ENCODE measurements at regions not wholly inside any gene's neighbourhood (a gene's known extent, or its start where the extent isn't known, plus 50 kb on each side); places are given as distances from the start of the nearest gene placed in this dataset.

- no peak overlapping the region for H3K27ac ChIP-seq
- intact Hi-C loops (cut with DNase I; ENCODE audit: low total_unique reads): no loop called here
- TF ChIP-seq POLR2A (IDR thresholded peaks at IDR 0.05) (no peak), CTCF (IDR thresholded peaks at IDR 0.05) (no peak)
Observed at GRCh38 chr5:24053737-24054136, 546.3 kb downstream of the PRDM9 start.

GRCh38 chr5:24059006-24059405, 551.6 kb downstream of the PRDM9 start:
- TF ChIP-seq EP300 (IDR thresholded peaks at IDR 0.05) (no peak), POLR2AphosphoS5 (IDR thresholded peaks at IDR 0.05) (no peak)
- intact Hi-C loops (cut with DNase I; ENCODE audit: low total_unique reads): no loop called here
- DNase-seq: no peak
- H3K4me1 ChIP-seq: no peaks in the 10 kb centered on the region
- H3K27ac ChIP-seq: no peak overlapping the region
- no peaks in the 10 kb centered on the region for H3K9me3 ChIP-seq
- WGBS, 5 donors: 62 to 76% (median 65%) methylated on average over 2 of the region's 2 CpGs
- H3K27me3 ChIP-seq: no peaks in the 10 kb centered on the region
- H3K36me3 ChIP-seq: no peaks in the 10 kb centered on the region
- H3K4me3 ChIP-seq: no peak overlapping the region

More at GRCh38 chr5:24053737-24054136, 546.3 kb downstream of the PRDM9 start:
- no peaks in the 10 kb centered on the region for H3K4me1 ChIP-seq
- H3K36me3 ChIP-seq: no peaks in the 10 kb centered on the region
- no peak for DNase-seq
- WGBS, 5 donors: 42 to 64% (median 62%) methylated on average over 2 of the region's 2 CpGs
- H3K4me3 ChIP-seq: no peak overlapping the region
- H3K27me3 ChIP-seq: no peaks in the 10 kb centered on the region
- peaks cover 0 to 8% (median 0%) of the 10 kb centered on the region in 4 donors for H3K9me3 ChIP-seq

GRCh38 chr5:24059716-24060115, 552.3 kb downstream of the PRDM9 start:
- TF ChIP-seq EP300 (IDR thresholded peaks at IDR 0.05) (no peak), CTCF (IDR thresholded peaks at IDR 0.05) (no peak), POLR2AphosphoS5 (IDR thresholded peaks at IDR 0.05) (no peak), POLR2A (IDR thresholded peaks at IDR 0.05) (no peak)
- Histone ChIP-seq H3K27me3 (no peaks in the 10 kb centered on the region), H3K4me3 (no peak overlapping the region), H3K27ac (no peak overlapping the region), H3K4me1 (no peaks in the 10 kb centered on the region), H3K9me3 (no peaks in the 10 kb centered on the region), H3K36me3 (no peaks in the 10 kb centered on the region)
- 80 to 91% (median 86%) methylated on average over 4 of the region's 4 CpGs for WGBS, 5 donors
- intact Hi-C loops (cut with DNase I; ENCODE audit: low total_unique reads): no loop called here
- no peak for DNase-seq

GRCh38 chr5:24065779-24066178, 558.4 kb downstream of the PRDM9 start:
- H3K36me3 ChIP-seq: no peaks in the 10 kb centered on the region
- no peaks in the 10 kb centered on the region for H3K27me3 ChIP-seq
- DNase-seq: no peak
- H3K4me1 ChIP-seq: no peaks in the 10 kb centered on the region
- TF ChIP-seq EP300 (IDR thresholded peaks at IDR 0.05) (no peak), POLR2A (IDR thresholded peaks at IDR 0.05) (no peak), CTCF (IDR thresholded peaks at IDR 0.05) (no peak), POLR2AphosphoS5 (IDR thresholded peaks at IDR 0.05) (no peak)
- 85 to 90% (median 88%) methylated on average over 4 of the region's 4 CpGs for WGBS, 5 donors
- intact Hi-C loops (cut with DNase I; ENCODE audit: low total_unique reads): no loop called here
- H3K27ac ChIP-seq: no peak overlapping the region
- no peaks in the 10 kb centered on the region for H3K9me3 ChIP-seq
- H3K4me3 ChIP-seq: no peak overlapping the region

- WGBS, 5 donors: 86 to 96% (median 94%) methylated on average over 2 of the region's 2 CpGs
- no peak for DNase-seq
- no peaks in the 10 kb centered on the region for H3K9me3 ChIP-seq
- intact Hi-C loops (cut with DNase I; ENCODE audit: low total_unique reads): no loop called here
- H3K27ac ChIP-seq: no peak overlapping the region
- H3K4me1 ChIP-seq: no peaks in the 10 kb centered on the region
- H3K36me3 ChIP-seq: no peaks in the 10 kb centered on the region
- H3K27me3 ChIP-seq: no peaks in the 10 kb centered on the region
- H3K4me3 ChIP-seq: no peak overlapping the region
- TF ChIP-seq CTCF (IDR thresholded peaks at IDR 0.05) (no peak), EP300 (IDR thresholded peaks at IDR 0.05) (no peak), POLR2AphosphoS5 (IDR thresholded peaks at IDR 0.05) (no peak), POLR2A (IDR thresholded peaks at IDR 0.05) (no peak)
Observed at GRCh38 chr5:24067208-24067607, 559.8 kb downstream of the PRDM9 start.
